ENCODE measurements at regions not wholly inside any gene's neighbourhood (a gene's known extent, or its start where the extent isn't known, plus 50 kb on each side); places are given as distances from the start of the nearest gene placed in this dataset.

DNA sequence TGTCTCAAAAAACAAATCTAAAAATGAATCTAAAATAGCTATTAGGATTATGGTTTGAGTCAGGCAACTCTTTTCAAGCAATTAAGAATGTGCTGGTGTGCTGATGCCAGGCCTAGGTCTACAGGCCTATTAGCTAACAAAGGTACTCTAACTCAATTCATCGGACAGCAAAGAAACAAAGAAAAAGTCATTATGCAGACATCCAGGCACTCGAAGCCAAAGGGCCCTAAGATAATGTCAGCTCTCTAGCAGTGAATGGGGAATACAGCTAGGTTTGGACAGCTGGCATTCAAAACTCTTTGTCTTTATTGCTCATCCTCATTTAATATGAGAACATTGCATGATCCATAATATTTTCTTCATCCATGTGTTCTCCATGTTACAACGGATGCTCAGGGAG, 108.5 kb downstream of the TMEM114 start:
- Mint-ChIP-seq H3K27me3 (peaks cover 3% of the 10 kb centered on the region), H3K27ac (no peak overlapping the region), H3K9me3 (peaks cover 2% of the 10 kb centered on the region), H3K4me1 (no peaks in the 10 kb centered on the region), H3K4me3 (no peak overlapping the region), H3K36me3 (ENCODE audit: low read depth) (no peaks in the 10 kb centered on the region)
- no peak for ATAC-seq (ENCODE audit: low read depth)
- TF ChIP-seq CTCF (IDR thresholded peaks at IDR 0.05) = no peak
- intact Hi-C loops (cut with micrococcal nuclease) = no loop called here
- ChIA-PET CTCF (no interaction called here), POLR2A (no interaction called here)
- DNase-seq = no peak

GRCh38 chr16:8476824-8477223, 113.5 kb downstream of the TMEM114 start:
- DNase-seq (no peak), ATAC-seq (ENCODE audit: low read depth) (no peak)
- peaks cover 5% of the 10 kb centered on the region for H3K9me3 Mint-ChIP-seq
- H3K4me1 Mint-ChIP-seq = no peaks in the 10 kb centered on the region
- H3K27me3 Mint-ChIP-seq = no peaks in the 10 kb centered on the region
- TF ChIP-seq CTCF (IDR thresholded peaks at IDR 0.05) = no peak
- intact Hi-C loops (cut with micrococcal nuclease) = no loop called here
- H3K4me3 Mint-ChIP-seq = no peak overlapping the region
- CTCF ChIA-PET = no interaction called here
- no peak overlapping the region for H3K27ac Mint-ChIP-seq
- POLR2A ChIA-PET = no interaction called here
- no peaks in the 10 kb centered on the region for H3K36me3 Mint-ChIP-seq (ENCODE audit: low read depth)

GRCh38 chr16:8474587-8474986, 115.7 kb downstream of the TMEM114 start:
- Mint-ChIP-seq H3K9me3 (peaks cover 5% of the 10 kb centered on the region), H3K4me1 (no peaks in the 10 kb centered on the region), H3K36me3 (ENCODE audit: low read depth) (no peaks in the 10 kb centered on the region), H3K27me3 (no peaks in the 10 kb centered on the region), H3K27ac (no peak overlapping the region), H3K4me3 (no peak overlapping the region)
- ChIA-PET POLR2A (no interaction called here), CTCF (no interaction called here)
- no peak for DNase-seq
- ATAC-seq (ENCODE audit: low read depth) = no peak
- intact Hi-C loops (cut with micrococcal nuclease) = no loop called here
- no peak for TF ChIP-seq CTCF (IDR thresholded peaks at IDR 0.05)

DNA sequence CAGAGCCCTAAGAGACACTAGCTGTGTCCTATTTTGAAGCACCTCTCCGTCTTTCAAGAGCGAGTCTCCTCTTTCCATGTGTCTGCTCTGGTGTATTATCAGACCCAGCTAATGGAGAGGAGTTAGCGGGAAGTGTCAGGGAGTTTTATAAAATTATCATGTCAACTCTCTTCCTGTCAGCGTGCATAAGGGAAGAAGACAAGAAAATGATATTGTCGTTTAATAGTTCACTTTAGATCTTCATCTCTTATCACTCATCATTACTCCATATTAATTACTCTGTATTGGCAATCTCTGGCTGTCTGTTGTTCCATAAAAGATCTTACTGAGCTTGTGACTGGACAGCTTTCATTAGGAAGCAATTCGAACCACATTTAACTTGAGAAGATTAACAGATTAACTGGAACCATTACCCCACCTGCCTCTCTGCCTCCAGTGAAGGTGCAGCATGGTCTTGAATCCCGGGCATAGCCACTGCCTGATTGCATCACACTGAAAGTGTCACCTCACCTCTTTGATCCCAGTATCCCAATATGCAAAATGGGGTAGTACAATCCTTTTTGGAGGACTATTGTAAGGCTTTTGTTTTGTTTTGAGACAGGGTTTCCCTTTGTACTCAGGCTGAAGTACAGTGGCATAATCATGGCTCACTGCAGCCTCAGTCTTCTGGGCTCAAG, 121.1 kb downstream of the TMEM114 start:
- Mint-ChIP-seq H3K4me3 (no peak overlapping the region), H3K36me3 (ENCODE audit: low read depth) (no peaks in the 10 kb centered on the region), H3K4me1 (no peaks in the 10 kb centered on the region), H3K27me3 (peaks cover 7% of the 10 kb centered on the region), H3K27ac (no peak overlapping the region), H3K9me3 (peaks cover 3% of the 10 kb centered on the region)
- CTCF ChIA-PET = no interaction called here
- ATAC-seq (ENCODE audit: low read depth) (no peak), DNase-seq (no peak)
- TF ChIP-seq CTCF (IDR thresholded peaks at IDR 0.05) = no peak
- POLR2A ChIA-PET = no interaction called here
- intact Hi-C loops (cut with micrococcal nuclease) = no loop called here

GRCh38 chr16:8464979-8465378, 125.3 kb downstream of the TMEM114 start:
- Mint-ChIP-seq H3K9me3 (no peaks in the 10 kb centered on the region), H3K27ac (no peak overlapping the region), H3K27me3 (peaks cover 7% of the 10 kb centered on the region), H3K36me3 (ENCODE audit: low read depth) (no peaks in the 10 kb centered on the region), H3K4me1 (no peaks in the 10 kb centered on the region), H3K4me3 (no peak overlapping the region)
- TF ChIP-seq CTCF (IDR thresholded peaks at IDR 0.05) = no peak
- no peak for ATAC-seq (ENCODE audit: low read depth)
- ChIA-PET CTCF (no interaction called here), POLR2A (no interaction called here)
- DNase-seq = no peak
- intact Hi-C loops (cut with micrococcal nuclease) = no loop called here

Data from activated B cell treated with CpG ODN at 0.5 μM for 24 hours (primary cell).